Progenitor cell of endocrine pancreas (in vitro differentiated cells): ENCODE measurements at regions not wholly inside any gene's neighbourhood (a gene's known extent, or its start where the extent isn't known, plus 50 kb on each side); places are given as distances from the start of the nearest gene placed in this dataset.
A peak's percentile ranks its signal among the peaks of the same experiment; 100 is the strongest.

Experiments used
- DNase-seq: peaks from one replicate; pipeline ENCODE4 v3.0.0; 2021; ENCODE audit warnings: low spot score; ENCODE audit not compliant: unreplicated experiment
- H3K27ac Mint-ChIP-seq: 2 replicates; pipeline ENCODE4 v1.8.0; 2021; ENCODE audit warnings: mild to moderate bottlenecking, moderate library complexity, mixed read lengths
- H3K27me3 Mint-ChIP-seq: 2 replicates; pipeline ENCODE4 v1.8.0; 2021; ENCODE audit warnings: mixed read lengths
- H3K36me3 Mint-ChIP-seq: 2 replicates; pipeline ENCODE4 v1.8.0; 2022; ENCODE audit warnings: mixed read lengths; ENCODE audit not compliant: insufficient read depth
- H3K4me1 Mint-ChIP-seq: 2 replicates; pipeline ENCODE4 v1.8.0; 2021; ENCODE audit warnings: low read depth, mixed read lengths
- H3K4me3 Mint-ChIP-seq: 2 replicates; pipeline ENCODE4 v1.8.0; 2021; ENCODE audit warnings: low read depth, mild to moderate bottlenecking, moderate library complexity, mixed read lengths
- H3K9me3 Mint-ChIP-seq: 2 replicates; pipeline ENCODE4 v1.8.0; 2021; ENCODE audit warnings: low read depth, mixed read lengths
- CTCF ChIP-seq: fragments of 200-600 bp; sonication (generic); IDR thresholded peaks from one replicate; pipeline ENCODE4 v1.5.0; 2021; ENCODE audit warnings: antibody characterized with exemption, mild to moderate bottlenecking; ENCODE audit not compliant: unreplicated experiment

- peaks cover 12% of the 10 kb centered on the region for H3K9me3 Mint-ChIP-seq
- no peak for DNase-seq
- no peak overlapping the region for H3K4me3 Mint-ChIP-seq
- peaks cover 3% of the 10 kb centered on the region for H3K36me3 Mint-ChIP-seq
- H3K27me3 Mint-ChIP-seq, result no peaks in the 10 kb centered on the region
- peak overlapping the region; percentile 1 for H3K27ac Mint-ChIP-seq
- H3K4me1 Mint-ChIP-seq, result peaks cover 10% of the 10 kb centered on the region
- no peak for TF ChIP-seq CTCF
Measured at GRCh38 chr1:98323388-98323787, 338.1 kb upstream of the SNX7 start.

- DNase-seq, result no peak
- no peak overlapping the region for H3K27ac Mint-ChIP-seq
- peaks cover 3% of the 10 kb centered on the region for H3K36me3 Mint-ChIP-seq
- H3K9me3 Mint-ChIP-seq, result peaks cover 16% of the 10 kb centered on the region
- no peak for TF ChIP-seq CTCF
- no peaks in the 10 kb centered on the region for H3K27me3 Mint-ChIP-seq
- no peak overlapping the region for H3K4me3 Mint-ChIP-seq
- H3K4me1 Mint-ChIP-seq, result peaks cover 10% of the 10 kb centered on the region
Measured at GRCh38 chr1:98322966-98323365, 338.6 kb upstream of the SNX7 start.

DNA sequence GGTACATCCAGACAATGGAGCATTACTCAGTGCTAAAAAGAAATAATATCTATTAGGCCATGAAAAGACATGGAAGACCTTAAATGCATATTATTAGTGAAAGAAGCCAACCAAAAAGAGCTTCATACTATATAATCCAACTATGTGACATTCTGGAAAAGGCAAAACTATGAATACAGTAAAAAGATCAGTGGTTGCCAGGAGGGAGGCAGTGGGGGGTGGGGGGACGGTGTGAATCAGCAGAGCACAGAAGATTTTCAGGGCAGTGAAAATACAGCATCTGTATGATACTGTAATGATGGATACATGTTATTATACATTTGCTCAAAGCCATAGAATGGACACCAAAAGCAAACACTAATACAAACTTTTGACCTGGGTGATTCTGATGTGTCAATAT lies 339.4 kb upstream of the SNX7 start:
- H3K9me3 Mint-ChIP-seq, result peaks cover 19% of the 10 kb centered on the region
- H3K4me1 Mint-ChIP-seq, result peaks cover 10% of the 10 kb centered on the region
- no peaks in the 10 kb centered on the region for H3K27me3 Mint-ChIP-seq
- no peak overlapping the region for H3K4me3 Mint-ChIP-seq
- no peak overlapping the region for H3K27ac Mint-ChIP-seq
- TF ChIP-seq CTCF, result no peak
- DNase-seq, result no peak
- peaks cover 3% of the 10 kb centered on the region for H3K36me3 Mint-ChIP-seq

DNA sequence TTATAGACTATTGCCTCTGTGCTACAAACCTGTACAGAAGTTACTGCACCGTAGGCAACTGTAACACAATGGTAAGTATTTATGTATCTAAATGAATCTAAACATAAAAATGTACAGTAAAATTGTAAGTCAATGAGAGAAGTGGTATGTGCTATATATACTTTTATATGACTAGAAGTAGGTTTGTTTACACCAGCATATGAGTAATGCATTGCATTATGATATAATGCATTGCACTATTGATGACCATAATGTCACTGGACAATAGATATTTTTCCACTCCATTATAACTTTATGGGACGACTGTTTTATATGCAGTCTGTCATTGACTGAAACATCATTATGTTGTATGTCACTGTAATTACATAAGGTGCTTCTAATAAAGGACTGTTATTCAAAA lies 340.3 kb upstream of the SNX7 start:
- no peak for DNase-seq
- Mint-ChIP-seq H3K4me1 (peaks cover 8% of the 10 kb centered on the region), H3K9me3 (peaks cover 19% of the 10 kb centered on the region), H3K36me3 (peaks cover 3% of the 10 kb centered on the region), H3K27me3 (no peaks in the 10 kb centered on the region), H3K27ac (no peak overlapping the region), H3K4me3 (no peak overlapping the region)
- TF ChIP-seq CTCF, result no peak

DNA sequence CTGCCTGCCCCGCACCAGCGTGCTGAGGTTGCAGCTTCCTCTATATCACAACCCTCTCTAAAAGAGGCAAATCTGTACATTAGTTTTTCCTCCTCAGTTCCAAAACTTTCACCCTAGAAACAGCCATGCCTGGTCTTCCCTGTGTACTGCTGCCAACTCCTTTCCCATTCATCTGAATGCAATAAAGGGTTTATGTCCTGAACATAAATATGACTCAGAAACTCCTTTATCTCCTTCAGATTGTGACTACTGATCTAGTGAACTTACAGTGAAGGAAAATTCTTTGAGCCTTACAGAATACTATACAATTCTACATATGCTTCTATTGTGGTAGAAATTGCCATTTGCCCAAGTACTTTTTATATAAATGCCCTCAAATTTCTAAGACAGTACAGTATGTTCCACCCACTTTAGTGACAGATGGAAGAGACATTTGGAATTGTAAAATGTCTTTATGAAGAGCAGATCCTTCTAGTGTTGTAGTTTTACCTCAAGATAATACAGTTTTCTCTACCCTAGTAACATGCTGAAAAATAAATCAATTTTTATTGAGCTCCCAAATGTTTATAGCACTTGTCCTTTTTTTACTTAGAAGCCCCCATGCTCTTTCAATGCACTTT lies 345.1 kb upstream of the SNX7 start:
- Mint-ChIP-seq H3K36me3 (peaks cover 3% of the 10 kb centered on the region), H3K27me3 (no peaks in the 10 kb centered on the region)
- no peak for TF ChIP-seq CTCF

More for the DNA sequence above, 345.1 kb upstream of the SNX7 start:
- Mint-ChIP-seq H3K4me3 (no peak overlapping the region), H3K9me3 (peaks cover 19% of the 10 kb centered on the region), H3K4me1 (peaks cover 1% of the 10 kb centered on the region), H3K27ac (no peak overlapping the region)
- DNase-seq, result no peak
